T-helper 1 cell (primary cell): ENCODE measurements at regions not wholly inside any gene's neighbourhood (a gene's known extent, or its start where the extent isn't known, plus 50 kb on each side); places are given as distances from the start of the nearest gene placed in this dataset.

Source experiments
- DNase-seq, 5 donors: peaks; one replicate each; pipeline ENCODE4 v3.0.0-alpha.2; 2012 to 2020

- DNase-seq, result no peak
Measured at GRCh38 chr18:76570856-76571255, 75.8 kb upstream of the ZNF516 start.

GRCh38 chr18:76569644-76570419 is 74.8 kb upstream of the ZNF516 start:
- no peak for DNase-seq

- DNase-seq, result no peak
Measured at GRCh38 chr18:76568731-76569130, 73.7 kb upstream of the ZNF516 start.

GRCh38 chr18:76567835-76568445 is 72.9 kb upstream of the ZNF516 start:
- no peak for DNase-seq

- no peak for DNase-seq
Measured at GRCh38 chr18:76566987-76567386, 71.9 kb upstream of the ZNF516 start.

GRCh38 chr18:76565238-76566173 is 70.5 kb upstream of the ZNF516 start:
- DNase-seq, result no peak

GRCh38 chr18:76564655-76565237 is 69.7 kb upstream of the ZNF516 start:
- DNase-seq, result no peak

GRCh38 chr18:76564117-76564516 is 69.1 kb upstream of the ZNF516 start:
- DNase-seq, result no peak

- DNase-seq, result no peak
Measured at GRCh38 chr18:76562286-76563122, 67.5 kb upstream of the ZNF516 start.

GRCh38 chr18:76558881-76559667 is 64.0 kb upstream of the ZNF516 start:
- no peak for DNase-seq

GRCh38 chr18:76557026-76557575 is 62.1 kb upstream of the ZNF516 start:
- DNase-seq, result no peak

GRCh38 chr18:76554547-76555222 is 59.6 kb upstream of the ZNF516 start:
- DNase-seq, result no peak

GRCh38 chr18:76553715-76554546 is 58.9 kb upstream of the ZNF516 start:
- no peak for DNase-seq

- no peak for DNase-seq
Measured at GRCh38 chr18:76548541-76548940, 53.5 kb upstream of the ZNF516 start.

- no peak for DNase-seq
Measured at GRCh38 chr18:76547296-76547695, 52.3 kb upstream of the ZNF516 start.

GRCh38 chr18:76546436-76546835 is 51.4 kb upstream of the ZNF516 start:
- DNase-seq, result no peak

GRCh38 chr18:76546088-76546435 is 51.0 kb upstream of the ZNF516 start:
- no peak for DNase-seq

GRCh38 chr18:76545433-76546087 is 50.5 kb upstream of the ZNF516 start:
- DNase-seq, result no peak
